Bronchial epithelial cell (primary cell): ENCODE measurements at regions not wholly inside any gene's neighbourhood (a gene's known extent, or its start where the extent isn't known, plus 50 kb on each side); places are given as distances from the start of the nearest gene placed in this dataset.

Source experiments
- DNase-seq: peaks from one replicate; pipeline ENCODE4 v3.0.0-alpha.2; 2010; ENCODE audit warnings: low read depth
- FAIRE-seq: peaks from 2 replicates; lab custom pipeline; 2011; peaks lifted over from hg19 to GRCh38; lab: Jason Lieb, UNC
- H3K27me3 ChIP-seq: 2 replicates; pipeline ENCODE4 v1.5.1; 2011; ENCODE audit warnings: low read length; ENCODE audit not compliant: control insufficient read depth, insufficient read depth
- H3K36me3 ChIP-seq: 2 replicates; pipeline ENCODE4 v1.5.1; 2011; ENCODE audit warnings: low read length; ENCODE audit not compliant: control insufficient read depth, insufficient read depth
- H3K4me3 ChIP-seq: 2 replicates; pipeline ENCODE4 v1.5.1; 2011; ENCODE audit warnings: mild to moderate bottlenecking, low read depth, low read length, control low read depth
- TF ChIP-seq, protein P1 (sequence below): IDR thresholded peaks from 2 replicates; pipeline ENCODE4 v1.5.1; 2011; ENCODE audit warnings: mild to moderate bottlenecking, moderate library complexity, low read length, control low read depth, inconsistent platforms; ENCODE audit not compliant: insufficient read depth, severe bottlenecking

GRCh38 chr9:14369011-14369410, 55.1 kb upstream of the NFIB start:
- Histone ChIP-seq H3K27me3 (no peaks in the 10 kb centered on the region), H3K36me3 (no peaks in the 10 kb centered on the region), H3K4me3 (no peak overlapping the region)
- no peak for DNase-seq
- TF ChIP-seq, protein P1, sequence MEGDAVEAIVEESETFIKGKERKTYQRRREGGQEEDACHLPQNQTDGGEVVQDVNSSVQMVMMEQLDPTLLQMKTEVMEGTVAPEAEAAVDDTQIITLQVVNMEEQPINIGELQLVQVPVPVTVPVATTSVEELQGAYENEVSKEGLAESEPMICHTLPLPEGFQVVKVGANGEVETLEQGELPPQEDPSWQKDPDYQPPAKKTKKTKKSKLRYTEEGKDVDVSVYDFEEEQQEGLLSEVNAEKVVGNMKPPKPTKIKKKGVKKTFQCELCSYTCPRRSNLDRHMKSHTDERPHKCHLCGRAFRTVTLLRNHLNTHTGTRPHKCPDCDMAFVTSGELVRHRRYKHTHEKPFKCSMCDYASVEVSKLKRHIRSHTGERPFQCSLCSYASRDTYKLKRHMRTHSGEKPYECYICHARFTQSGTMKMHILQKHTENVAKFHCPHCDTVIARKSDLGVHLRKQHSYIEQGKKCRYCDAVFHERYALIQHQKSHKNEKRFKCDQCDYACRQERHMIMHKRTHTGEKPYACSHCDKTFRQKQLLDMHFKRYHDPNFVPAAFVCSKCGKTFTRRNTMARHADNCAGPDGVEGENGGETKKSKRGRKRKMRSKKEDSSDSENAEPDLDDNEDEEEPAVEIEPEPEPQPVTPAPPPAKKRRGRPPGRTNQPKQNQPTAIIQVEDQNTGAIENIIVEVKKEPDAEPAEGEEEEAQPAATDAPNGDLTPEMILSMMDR: no peak
- FAIRE-seq: peak; percentile 23

GRCh38 chr9:14366076-14366475, 52.1 kb upstream of the NFIB start:
- DNase-seq (peak; percentile 58), FAIRE-seq (no peak)

GRCh38 chr9:14365670-14366069, 51.7 kb upstream of the NFIB start:
- no peak for DNase-seq
- peak; percentile 36 for FAIRE-seq
- Histone ChIP-seq H3K36me3 (no peaks in the 10 kb centered on the region), H3K4me3 (no peak overlapping the region), H3K27me3 (no peaks in the 10 kb centered on the region)
- TF ChIP-seq, protein P1: no peak

More at GRCh38 chr9:14366076-14366475, 52.1 kb upstream of the NFIB start:
- no peak overlapping the region for H3K4me3 ChIP-seq
- TF ChIP-seq, protein P1: no peak
- H3K27me3 ChIP-seq: no peaks in the 10 kb centered on the region
- H3K36me3 ChIP-seq: no peaks in the 10 kb centered on the region
